GM21825 (cell line): ENCODE measurements at regions not wholly inside any gene's neighbourhood (a gene's known extent, or its start where the extent isn't known, plus 50 kb on each side); places are given as distances from the start of the nearest gene placed in this dataset.

Experiments
- ATAC-seq: cut with Tn5 transposase; IDR thresholded peaks from one replicate; pipeline ENCODE4 v1.9.1; 2021; ENCODE audit warnings: mild to moderate bottlenecking, moderate library complexity; ENCODE audit not compliant: unreplicated experiment

- no peak for ATAC-seq
Observed at GRCh38 chr2:236688157-236688556, 118.5 kb downstream of the ACKR3 start.

GRCh38 chr2:236688563-236689392 lies 119.2 kb downstream of the ACKR3 start:
- ATAC-seq: no peak

- ATAC-seq: no peak
Observed at GRCh38 chr2:236689393-236689700, 119.7 kb downstream of the ACKR3 start.

- ATAC-seq: no peak
Observed at GRCh38 chr2:236689981-236690380, 120.4 kb downstream of the ACKR3 start.

GRCh38 chr2:236690726-236691125 lies 121.1 kb downstream of the ACKR3 start:
- no peak for ATAC-seq

- ATAC-seq: no peak
Observed at GRCh38 chr2:236691799-236692167, 122.2 kb downstream of the ACKR3 start.

GRCh38 chr2:236692937-236693336 lies 123.3 kb downstream of the ACKR3 start:
- ATAC-seq: no peak

GRCh38 chr2:236693531-236693930 lies 123.9 kb downstream of the ACKR3 start:
- ATAC-seq: no peak

GRCh38 chr2:236694146-236694888 lies 124.7 kb downstream of the ACKR3 start:
- ATAC-seq: no peak

GRCh38 chr2:236696834-236697233 lies 127.2 kb downstream of the ACKR3 start:
- ATAC-seq: no peak

GRCh38 chr2:236698016-236698627 lies 128.5 kb downstream of the ACKR3 start:
- no peak for ATAC-seq

GRCh38 chr2:236700703-236701102 lies 131.1 kb downstream of the ACKR3 start:
- ATAC-seq: no peak

- no peak for ATAC-seq
Observed at GRCh38 chr2:236702657-236703372, 133.2 kb downstream of the ACKR3 start.

GRCh38 chr2:236703373-236703709 lies 133.7 kb downstream of the ACKR3 start:
- no peak for ATAC-seq

GRCh38 chr2:236703906-236704305 lies 134.3 kb downstream of the ACKR3 start:
- ATAC-seq: no peak

- ATAC-seq: no peak
Observed at GRCh38 chr2:236704887-236705286, 135.3 kb downstream of the ACKR3 start.

- no peak for ATAC-seq
Observed at GRCh38 chr2:236705295-236706105, 135.9 kb downstream of the ACKR3 start.

GRCh38 chr2:236706288-236706687 lies 136.7 kb downstream of the ACKR3 start:
- no peak for ATAC-seq

- no peak for ATAC-seq
Observed at GRCh38 chr2:236706803-236707202, 137.2 kb downstream of the ACKR3 start.

GRCh38 chr2:236711440-236711839 lies 141.8 kb downstream of the ACKR3 start:
- no peak for ATAC-seq

- ATAC-seq: no peak
Observed at GRCh38 chr2:236712304-236712703, 142.7 kb downstream of the ACKR3 start.
